ENCODE measurements at regions not wholly inside any gene's neighbourhood (a gene's known extent, or its start where the extent isn't known, plus 50 kb on each side); places are given as distances from the start of the nearest gene placed in this dataset.
"Not testable (repeated sequence)": the region's sequence is repeated elsewhere in the genome, so short reads cannot be mapped to it uniquely, and the experiment has no call there.

GRCh38 chr20:20799716-20800312 is 87.4 kb upstream of the RALGAPA2 start:
- DNase-seq (ENCODE audit: low read depth in 4 of 4, low spot score in 3 of 4) = no peak

DNA sequence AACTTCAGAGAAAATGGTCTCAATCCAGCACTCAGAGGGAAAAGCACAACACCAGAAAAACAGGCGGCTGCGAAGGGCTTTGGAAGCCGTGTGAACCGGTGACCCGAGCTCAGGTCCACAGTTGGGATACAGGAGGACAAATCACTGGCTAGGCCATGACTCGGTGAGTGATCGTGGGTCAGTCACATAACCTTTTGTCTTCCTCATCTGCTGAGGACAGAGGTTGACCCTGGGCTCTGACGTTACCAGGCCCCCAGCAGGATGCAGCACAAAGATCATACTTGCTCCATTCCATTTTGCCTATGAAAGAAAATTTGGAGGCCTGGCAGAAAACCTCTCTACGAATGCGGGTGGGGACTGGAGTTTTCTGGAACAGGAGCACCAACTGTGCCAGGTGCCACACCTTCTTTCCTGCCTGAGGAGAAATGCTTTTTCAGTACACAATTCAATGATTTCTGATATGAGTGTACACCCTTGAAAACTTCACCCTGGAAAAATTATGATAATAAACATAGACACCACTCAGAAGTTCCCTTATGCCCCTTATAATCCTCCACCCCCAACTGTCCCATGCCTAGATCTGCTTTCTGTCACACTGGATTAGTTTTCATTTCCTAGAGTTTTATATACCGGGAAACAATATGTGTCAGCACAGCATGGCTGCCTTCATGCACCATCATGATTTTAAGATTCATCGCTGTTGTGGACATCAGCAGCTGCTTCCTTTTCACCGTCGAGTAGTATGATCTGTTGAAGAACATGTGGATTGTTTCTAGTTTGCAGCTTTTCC is 85.3 kb upstream of the RALGAPA2 start:
- no peak for DNase-seq (ENCODE audit: low read depth in 4 of 4, low spot score in 3 of 4)

- DNase-seq (ENCODE audit: low read depth in 4 of 4, low spot score in 3 of 4) = no peak
These were observed 84.5 kb upstream of the RALGAPA2 start for GRCh38 chr20:20796766-20797440.

DNA sequence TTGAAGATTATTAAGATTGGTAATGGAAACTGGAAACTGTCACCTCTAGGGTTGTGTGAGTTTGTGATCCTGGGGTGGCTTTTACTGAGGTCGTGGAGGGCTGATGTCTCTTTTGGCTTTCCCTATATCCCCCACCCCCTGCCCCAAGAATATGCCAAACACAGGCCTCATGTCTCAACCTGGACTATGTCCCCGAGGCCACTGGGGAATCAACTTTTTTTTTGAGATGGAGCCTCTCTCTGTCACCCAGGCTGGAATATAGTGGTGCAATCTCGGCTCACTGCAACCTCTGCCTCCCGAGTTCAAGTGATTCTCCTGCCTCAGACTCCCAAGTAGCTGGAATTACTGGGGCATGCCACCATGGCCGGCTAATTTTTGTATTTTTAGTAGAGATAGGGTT is 83.3 kb upstream of the RALGAPA2 start:
- DNase-seq (ENCODE audit: low read depth in 4 of 4, low spot score in 3 of 4) = no peak

- DNase-seq (ENCODE audit: low read depth in 4 of 4, low spot score in 3 of 4) = no peak
These were observed 82.7 kb upstream of the RALGAPA2 start for GRCh38 chr20:20795119-20795518.

- DNase-seq (ENCODE audit: low read depth in 4 of 4, low spot score in 3 of 4) = no peak
These were observed 81.1 kb upstream of the RALGAPA2 start for GRCh38 chr20:20793591-20793990.

DNA sequence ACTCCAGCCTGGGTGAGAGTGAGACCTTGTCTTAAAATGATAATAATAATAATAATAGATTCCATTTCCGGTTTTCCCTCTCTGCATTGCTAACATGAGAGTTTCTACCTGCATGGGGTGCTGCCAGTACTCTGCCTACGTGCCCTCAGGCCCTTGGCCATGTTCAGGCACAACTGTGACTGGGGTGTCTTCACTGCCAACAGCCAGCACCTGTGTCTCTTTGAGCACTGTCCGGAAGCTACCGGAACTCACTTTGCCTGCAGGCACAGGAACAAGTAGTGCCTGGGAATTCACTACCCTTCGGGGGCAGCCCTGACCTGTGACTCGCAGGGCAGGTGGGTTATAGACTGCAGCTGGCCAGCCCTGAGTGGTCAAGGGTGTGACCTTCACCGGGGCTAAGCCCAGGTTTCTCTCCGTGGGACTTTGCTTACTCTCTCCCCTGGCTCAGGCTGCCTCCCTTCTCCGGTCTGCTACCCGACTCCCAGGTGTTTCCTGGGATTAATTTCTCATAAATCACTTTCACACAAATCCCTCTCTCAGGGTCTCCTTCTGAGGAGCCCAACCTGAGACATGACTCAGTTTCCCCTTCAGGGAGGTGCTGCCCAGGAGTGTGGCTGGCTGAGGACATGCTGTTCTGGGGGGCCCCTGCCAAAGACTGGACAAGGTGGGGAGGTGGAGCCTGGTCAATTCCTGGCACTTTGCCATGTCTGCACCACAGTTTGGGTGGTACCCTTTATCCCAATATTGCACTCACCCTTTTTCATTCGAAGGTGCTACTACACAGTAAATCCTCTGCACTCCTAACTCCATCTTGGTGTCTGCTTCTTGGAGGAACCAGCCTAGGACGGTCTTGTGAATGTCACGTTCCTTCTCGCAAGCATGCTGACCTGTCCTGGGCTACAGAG is 79.5 kb upstream of the RALGAPA2 start:
- DNase-seq (ENCODE audit: low read depth in 4 of 4, low spot score in 3 of 4) = no peak

DNA sequence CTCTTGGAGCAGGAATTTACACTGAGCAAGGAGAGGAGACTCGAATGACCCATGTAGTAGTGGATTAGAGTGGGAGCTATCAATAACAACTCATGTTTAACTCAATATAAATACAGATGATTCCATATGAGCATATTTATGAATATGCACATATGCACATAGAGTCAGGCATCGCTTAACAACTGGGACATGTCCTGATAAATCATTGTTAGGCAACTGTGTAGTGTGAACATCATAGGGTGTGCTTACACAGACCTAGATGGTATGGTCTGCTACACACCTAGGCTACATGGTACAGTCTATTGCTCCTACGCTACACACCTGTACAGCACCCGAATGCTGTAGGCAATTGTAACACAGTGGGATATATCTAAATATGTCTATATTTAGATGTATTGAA is 75.9 kb upstream of the RALGAPA2 start:
- no peak for DNase-seq (ENCODE audit: low read depth in 4 of 4, low spot score in 3 of 4)

DNA sequence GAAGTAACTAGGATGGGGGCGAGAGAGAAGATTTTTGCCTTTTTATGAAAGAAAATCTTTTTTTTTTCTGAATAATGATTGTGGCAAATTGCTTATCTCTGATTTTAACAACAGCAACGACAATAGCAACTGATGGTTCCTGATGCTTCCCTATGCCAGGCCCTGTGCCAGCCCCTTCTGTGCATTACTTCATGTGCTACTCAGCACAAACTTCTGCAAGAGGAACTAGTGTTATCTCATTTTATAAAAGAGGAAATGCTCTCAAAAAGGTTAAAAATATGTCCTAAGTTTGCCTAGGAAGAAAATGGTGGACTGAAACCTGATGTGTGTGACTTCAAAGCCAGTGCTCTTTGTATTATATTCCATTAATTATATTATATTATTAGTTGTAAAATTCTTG is 74.0 kb upstream of the RALGAPA2 start:
- no peak for DNase-seq (ENCODE audit: low read depth in 4 of 4, low spot score in 3 of 4)

DNA sequence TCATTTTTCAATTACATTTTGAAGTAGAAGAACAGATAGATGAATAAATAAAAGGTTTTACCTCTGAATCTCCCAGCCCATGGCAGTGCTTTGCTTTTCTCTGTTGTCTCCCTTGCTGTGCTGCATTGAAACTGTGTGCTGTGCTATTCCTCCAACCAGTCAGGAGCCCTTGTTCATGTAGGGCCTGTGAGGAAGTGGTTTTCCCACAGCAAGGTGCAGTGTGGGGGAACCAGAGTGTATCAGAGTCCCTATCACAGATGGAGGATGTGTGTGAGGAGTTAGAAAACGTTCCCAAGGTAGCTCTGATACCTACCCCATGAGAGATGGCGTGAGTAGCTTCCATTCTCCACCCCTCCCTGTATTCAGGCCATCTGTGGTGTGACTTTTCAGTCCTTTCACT is 72.8 kb upstream of the RALGAPA2 start:
- no peak for DNase-seq (ENCODE audit: low read depth in 4 of 4, low spot score in 3 of 4)

GRCh38 chr20:20784450-20784849 is 72.0 kb upstream of the RALGAPA2 start:
- not testable (repeated sequence) for DNase-seq (ENCODE audit: low read depth in 4 of 4, low spot score in 3 of 4)

GRCh38 chr20:20783450-20783849 is 71.0 kb upstream of the RALGAPA2 start:
- no peak for DNase-seq (ENCODE audit: low read depth in 4 of 4, low spot score in 3 of 4)

- DNase-seq (ENCODE audit: low read depth in 4 of 4, low spot score in 3 of 4) = no peak
These were observed 70.3 kb upstream of the RALGAPA2 start for GRCh38 chr20:20782755-20783154.

- no peak for DNase-seq (ENCODE audit: low read depth in 4 of 4, low spot score in 3 of 4)
These were observed 69.8 kb upstream of the RALGAPA2 start for GRCh38 chr20:20782231-20782630.

GRCh38 chr20:20781029-20781428 is 68.6 kb upstream of the RALGAPA2 start:
- no peak for DNase-seq (ENCODE audit: low read depth in 4 of 4, low spot score in 3 of 4)

DNA sequence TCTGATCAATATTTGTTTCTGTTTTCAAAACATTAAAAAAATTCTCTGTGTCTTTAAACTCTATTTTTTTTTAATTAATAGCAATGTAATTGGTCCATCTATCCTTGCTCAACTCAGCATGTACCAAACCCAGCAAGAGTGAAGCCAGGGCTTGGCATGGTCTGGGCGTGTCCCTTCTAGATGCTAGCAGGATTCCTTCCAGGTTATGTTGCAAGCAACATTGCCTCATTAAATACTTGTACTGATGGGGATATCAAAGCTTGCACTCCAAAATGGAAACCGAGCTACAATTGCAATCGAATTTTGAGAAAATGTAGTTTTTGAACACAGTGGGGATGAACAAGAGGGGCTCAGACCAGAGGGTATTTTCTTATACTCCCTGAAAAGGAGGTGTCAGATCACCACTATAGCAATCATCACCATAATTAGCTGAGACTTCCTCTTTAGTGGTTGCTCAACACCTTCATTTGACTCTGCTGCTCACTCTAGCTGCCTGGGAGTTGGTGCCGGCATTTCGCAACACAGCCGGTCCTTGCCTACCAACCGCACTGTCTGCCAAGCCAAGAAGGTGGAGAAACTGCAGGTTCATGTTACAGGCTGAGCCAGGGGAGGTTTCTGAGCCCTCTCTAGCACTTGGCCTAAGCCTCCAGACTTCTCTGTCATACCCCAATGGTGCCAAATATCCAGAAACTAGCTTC is 67.8 kb upstream of the RALGAPA2 start:
- no peak for DNase-seq (ENCODE audit: low read depth in 4 of 4, low spot score in 3 of 4)

- DNase-seq (ENCODE audit: low read depth in 4 of 4, low spot score in 3 of 4) = no peak
These were observed 66.2 kb upstream of the RALGAPA2 start for GRCh38 chr20:20778676-20779075.

DNA sequence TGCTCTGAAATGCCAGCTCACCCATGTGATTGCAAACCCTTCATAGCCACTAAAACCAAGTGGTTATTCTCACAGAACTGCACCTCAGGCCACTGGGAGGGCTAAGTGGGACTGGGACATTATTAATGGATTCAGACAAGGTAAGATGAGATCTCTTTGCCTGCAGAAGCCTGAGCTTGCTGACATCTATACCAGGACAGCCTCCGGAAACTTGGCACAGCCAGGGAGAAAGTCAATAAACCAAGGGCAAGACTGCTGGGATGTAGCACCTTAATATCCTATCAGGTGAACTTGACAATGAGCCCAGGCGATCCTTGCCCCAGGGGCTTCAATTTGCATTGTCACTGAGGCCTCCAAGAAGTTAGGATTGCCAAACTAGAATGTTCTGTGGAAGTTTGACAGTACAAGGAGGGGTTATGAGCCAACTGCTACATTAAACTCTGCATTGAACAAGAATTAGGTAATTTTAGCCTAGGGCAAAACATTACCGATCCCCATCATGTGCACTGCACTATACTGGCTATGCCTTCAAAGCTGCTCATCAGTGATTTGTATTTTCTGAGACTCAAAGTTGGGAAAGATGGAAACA is 60.1 kb upstream of the RALGAPA2 start:
- DNase-seq (ENCODE audit: low read depth in 4 of 4, low spot score in 3 of 4) = no peak

DNA sequence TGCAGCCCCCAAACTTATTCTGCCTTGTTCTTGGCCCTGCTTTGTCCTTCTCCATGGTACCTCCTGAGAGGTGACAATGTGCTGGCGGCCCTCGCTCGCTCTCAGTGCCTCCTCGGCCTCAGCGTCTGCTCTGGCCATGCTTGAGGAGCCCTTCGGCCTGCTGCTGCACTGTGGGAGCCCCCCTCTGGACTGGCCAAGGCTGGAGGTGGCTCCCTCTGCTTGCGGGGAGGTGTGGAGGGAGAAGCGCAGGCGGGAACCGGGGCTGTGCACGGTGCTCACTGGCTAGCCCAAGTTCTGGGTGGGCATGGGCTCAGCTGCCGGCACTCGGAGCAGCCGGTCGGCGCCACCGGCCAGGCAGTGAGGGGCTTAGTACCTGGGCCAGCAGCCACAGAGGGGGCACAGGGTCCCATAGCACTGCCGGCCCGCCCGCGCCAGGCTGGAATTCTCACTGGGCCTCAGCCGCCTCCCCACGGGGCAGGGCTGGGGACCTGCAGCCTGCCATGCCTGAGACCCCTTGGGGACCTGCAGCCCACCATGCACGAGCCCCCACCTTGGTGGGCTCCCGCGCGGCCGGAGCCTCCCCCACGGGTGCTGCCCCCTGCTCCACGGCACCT is 55.9 kb upstream of the RALGAPA2 start:
- no peak for DNase-seq (ENCODE audit: low read depth in 4 of 4, low spot score in 3 of 4)
